ENCODE measurements at regions not wholly inside any gene's neighbourhood (a gene's known extent, or its start where the extent isn't known, plus 50 kb on each side); places are given as distances from the start of the nearest gene placed in this dataset.

DNA sequence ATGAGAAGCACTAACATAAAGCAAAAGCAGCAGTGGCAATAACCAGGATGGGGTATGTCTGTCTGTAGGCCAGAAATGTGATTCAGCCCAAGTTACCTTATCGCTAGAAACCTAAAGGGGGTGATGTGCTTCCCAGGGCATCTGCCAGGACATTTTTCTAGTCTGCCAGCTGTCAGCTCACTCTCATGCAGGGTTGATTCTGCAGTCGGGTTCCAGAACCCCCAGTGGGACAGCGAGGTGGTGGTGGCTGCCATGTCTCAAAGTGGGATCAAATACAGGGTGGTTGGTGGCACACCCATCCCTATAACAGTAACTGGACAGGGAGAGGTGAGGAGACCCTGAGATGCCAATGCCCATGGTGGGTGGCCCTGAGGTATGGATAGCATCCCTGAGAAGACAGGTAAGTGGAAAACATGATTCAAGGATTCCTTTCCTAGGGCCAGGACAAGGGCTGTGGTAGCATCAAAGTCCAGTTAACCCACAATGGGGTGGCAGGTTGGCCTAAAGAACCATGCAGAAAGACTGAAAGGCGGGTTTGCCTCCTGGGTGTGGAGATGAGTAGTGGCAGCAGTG, 84.3 kb downstream of the TNFRSF13B start:
- TF ChIP-seq CTCF (IDR thresholded peaks at IDR 0.05; ENCODE audit: borderline replicate concordance, extremely low read depth, low read length, poor library complexity, severe bottlenecking), result no peak
- TF ChIP-seq EZH2 (IDR thresholded peaks at IDR 0.05; ENCODE audit: borderline replicate concordance, low read depth, low read length, severe bottlenecking), result no peak
